Neuronal stem cell (in vitro differentiated cells): ENCODE measurements at regions not wholly inside any gene's neighbourhood (a gene's known extent, or its start where the extent isn't known, plus 50 kb on each side); places are given as distances from the start of the nearest gene placed in this dataset.

Experiments used
- DNase-seq: peaks from one replicate; pipeline ENCODE4 v3.0.0-alpha.2; 2013; ENCODE audit warnings: low spot score
- H2AFZ ChIP-seq: one replicate; pipeline ENCODE4 v1.6.1; 2013; ENCODE audit warnings: mild to moderate bottlenecking, low read length, inconsistent platforms
- H2AK5ac ChIP-seq: 2 replicates; pipeline ENCODE4 v1.6.1; 2013; ENCODE audit warnings: low read depth, mild to moderate bottlenecking, inconsistent platforms, low read length, moderate library complexity, mixed read lengths
- H2BK120ac ChIP-seq: 2 replicates; pipeline ENCODE4 v1.6.1; 2013; ENCODE audit warnings: low read depth, mild to moderate bottlenecking, inconsistent platforms, low read length, moderate library complexity, mixed read lengths
- H2BK12ac ChIP-seq: one replicate; pipeline ENCODE4 v1.6.1; 2013; ENCODE audit warnings: low read length, inconsistent platforms
- H2BK15ac ChIP-seq: 2 replicates; pipeline ENCODE4 v1.6.1; 2013; ENCODE audit warnings: mild to moderate bottlenecking, low read length, inconsistent platforms, mixed read lengths
- H2BK5ac ChIP-seq: one replicate; pipeline ENCODE4 v1.6.1; 2013; ENCODE audit warnings: inconsistent platforms, mild to moderate bottlenecking, low read length, moderate library complexity
- H3K14ac ChIP-seq: one replicate; pipeline ENCODE4 v1.6.1; 2013; ENCODE audit warnings: low read length, inconsistent platforms
- H3K18ac ChIP-seq: 2 replicates; pipeline ENCODE4 v1.6.1; 2013; ENCODE audit warnings: low read length, inconsistent platforms
- H3K23ac ChIP-seq: 2 replicates; pipeline ENCODE4 v1.6.1; 2013; ENCODE audit warnings: low read depth, mild to moderate bottlenecking, mixed read lengths, low read length, inconsistent platforms; ENCODE audit not compliant: poor library complexity
- H3K27ac ChIP-seq: replicated peaks from 3 replicates; pipeline ENCODE4 v1.5.1; 2013; ENCODE audit warnings: low read length, inconsistent platforms
- H3K27me3 ChIP-seq, 3 experiments: 2 replicates each; pipeline ENCODE4 v1.6.1; 2013; ENCODE audit warnings: low read length in 3 of 3, mild to moderate bottlenecking in 2 of 3, inconsistent platforms in 1 of 3, low read depth in 1 of 3, mixed read lengths in 1 of 3, moderate library complexity in 1 of 3; ENCODE audit not compliant: control insufficient read depth in 3 of 3, insufficient read depth in 3 of 3
- H3K36me3 ChIP-seq, 2 donors: replicated peaks in 1 of 2; 2 replicates each; pipeline ENCODE4 v1.6.1; 2013; ENCODE audit warnings: low read length in 2 of 2; ENCODE audit not compliant: control insufficient read depth in 2 of 2, insufficient read depth in 2 of 2
- H3K4ac ChIP-seq: 2 replicates; pipeline ENCODE4 v1.6.1; 2013; ENCODE audit warnings: inconsistent platforms, mild to moderate bottlenecking, low read length, moderate library complexity
- H3K4me1 ChIP-seq, 2 donors: 1 replicate in 1 of 2; 2 replicates in 1 of 2; pipeline ENCODE4 v1.6.1; 2013; ENCODE audit warnings: low read length in 2 of 2, low read depth in 1 of 2; ENCODE audit not compliant: control insufficient read depth in 2 of 2, insufficient read depth in 1 of 2
- H3K4me2 ChIP-seq: one replicate; pipeline ENCODE4 v1.6.1; 2013; ENCODE audit warnings: mild to moderate bottlenecking, low read length, inconsistent platforms; ENCODE audit not compliant: insufficient read depth, poor library complexity, severe bottlenecking
- H3K4me3 ChIP-seq, 2 donors: 2 replicates each; pipeline ENCODE4 v1.5.1; 2013; ENCODE audit warnings: low read length in 2 of 2, mild to moderate bottlenecking in 2 of 2, inconsistent platforms in 1 of 2, moderate library complexity in 1 of 2
- H3K79me1 ChIP-seq: one replicate; pipeline ENCODE4 v1.6.1; 2013; ENCODE audit warnings: low read depth, mild to moderate bottlenecking, inconsistent platforms, low read length, moderate library complexity
- H3K9ac ChIP-seq: one replicate; pipeline ENCODE4 v1.6.1; 2013; ENCODE audit warnings: mild to moderate bottlenecking, low read depth, low read length, inconsistent platforms; ENCODE audit not compliant: poor library complexity
- H3K9me3 ChIP-seq, 2 donors: replicated peaks in 1 of 2; 2 replicates each; pipeline versions ENCODE3 to v1.6.1; 2013; ENCODE audit warnings: low read length in 2 of 2, mild to moderate bottlenecking in 2 of 2, inconsistent platforms in 1 of 2, low read depth in 1 of 2, mixed read lengths in 1 of 2, moderate library complexity in 1 of 2; ENCODE audit not compliant: control insufficient read depth in 2 of 2, insufficient read depth in 1 of 2
- H4K8ac ChIP-seq: one replicate; pipeline ENCODE4 v1.6.1; 2013; ENCODE audit warnings: low read depth, mild to moderate bottlenecking, inconsistent platforms, low read length, moderate library complexity
- H4K91ac ChIP-seq: one replicate; pipeline ENCODE4 v1.6.1; 2013; ENCODE audit warnings: low read length, low read depth, mild to moderate bottlenecking, inconsistent platforms; ENCODE audit not compliant: poor library complexity
- WGBS, 2 donors: extraction: QIAGEN DNeasy Blood & Tissue Kit; methylation state at CpG; one replicate each; pipeline ENCODE4 v1.1.7; 2013; ENCODE audit warnings: missing lambda C conversion rate in 2 of 2, mixed read lengths in 1 of 2; ENCODE audit not compliant: insufficient read length in 2 of 2, insufficient replicate concordance in 1 of 2; ENCODE audit errors: extremely low coverage in 2 of 2; 5-methylcytosine and 5-hydroxymethylcytosine counted together

DNA sequence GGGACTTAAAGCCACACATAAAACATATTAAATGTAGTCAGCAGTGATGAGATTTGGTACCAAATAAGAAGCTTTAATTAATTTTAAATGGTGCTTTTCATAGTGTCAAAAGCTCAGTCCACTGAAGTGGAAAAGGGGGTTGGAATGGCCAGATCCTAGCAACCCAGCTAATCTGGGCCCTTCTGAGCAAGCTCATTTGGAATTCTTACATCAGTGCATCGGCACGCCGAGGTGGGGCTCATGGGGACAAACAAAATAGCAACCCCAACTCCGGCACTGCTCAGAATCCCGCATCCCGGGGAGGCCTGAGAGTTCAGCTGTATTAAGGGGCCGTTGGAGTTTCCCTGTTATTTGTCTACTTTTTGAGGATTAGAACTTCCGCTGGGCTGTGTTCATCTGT lies 526.4 kb downstream of the SOX2 start:
- Histone ChIP-seq H2BK15ac (no peak overlapping the region), H3K4me2 (no peak overlapping the region), H2AFZ (peak overlapping the region; percentile 47), H3K4me1 (peaks cover 20 to 65% of the 10 kb centered on the region in 2 donors), H3K27ac (peak overlapping the region; percentile 97), H3K14ac (no peak overlapping the region), H4K8ac (no peak overlapping the region), H3K9ac (no peak overlapping the region), H3K27me3 (no peaks in the 10 kb centered on the region), H3K36me3 (no peaks in the 10 kb centered on the region), H4K91ac (no peak overlapping the region), H2BK12ac (no peak overlapping the region), H3K4ac (no peak overlapping the region), H2BK5ac (no peak overlapping the region), H3K9me3 (no peaks in the 10 kb centered on the region), H2BK120ac (no peak overlapping the region), H3K23ac (no peak overlapping the region), H3K18ac (no peak overlapping the region), H3K79me1 (no peaks in the 10 kb centered on the region), H3K4me3 (no peak overlapping the region), H2AK5ac (no peak overlapping the region)
- no CpG with 5 or more reads among the region's 8 CpGs for WGBS, 2 donors
- DNase-seq, result peak; percentile 94

DNA sequence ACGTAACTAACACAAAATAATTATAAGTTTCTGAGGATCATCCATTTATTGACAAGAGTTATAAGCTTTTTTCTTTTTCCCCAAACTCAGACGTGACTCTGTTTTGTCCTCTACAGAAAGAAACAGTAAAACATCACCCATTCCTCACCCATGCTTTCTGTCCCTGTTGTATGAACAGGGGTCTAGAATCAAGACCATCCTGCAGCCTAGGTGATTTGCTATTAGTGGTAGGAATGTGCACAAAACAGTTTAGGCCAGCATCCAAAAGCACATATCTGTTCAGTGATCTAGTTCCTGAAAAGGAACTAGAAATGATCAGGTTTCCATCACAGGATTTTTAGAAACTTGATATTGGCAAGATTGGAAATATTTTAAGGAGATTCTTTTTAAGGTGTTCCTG lies 527.6 kb downstream of the SOX2 start:
- Histone ChIP-seq H3K36me3 (no peaks in the 10 kb centered on the region), H3K27ac (peak overlapping the region; percentile 38), H2BK12ac (no peak overlapping the region), H3K4me1 (peaks cover 22 to 74% of the 10 kb centered on the region in 2 donors), H3K4me3 (no peak overlapping the region), H2AFZ (no peak overlapping the region), H2BK15ac (no peak overlapping the region), H2BK5ac (no peak overlapping the region), H3K9me3 (no peaks in the 10 kb centered on the region), H3K27me3 (no peaks in the 10 kb centered on the region), H3K23ac (no peak overlapping the region), H3K14ac (no peak overlapping the region), H2AK5ac (no peak overlapping the region), H3K18ac (no peak overlapping the region), H3K4ac (no peak overlapping the region), H4K8ac (no peak overlapping the region), H4K91ac (no peak overlapping the region), H3K9ac (no peak overlapping the region), H3K4me2 (no peak overlapping the region), H3K79me1 (no peaks in the 10 kb centered on the region), H2BK120ac (no peak overlapping the region)
- DNase-seq, result no peak
- no CpG with 5 or more reads among the region's 2 CpGs for WGBS, 2 donors

DNA sequence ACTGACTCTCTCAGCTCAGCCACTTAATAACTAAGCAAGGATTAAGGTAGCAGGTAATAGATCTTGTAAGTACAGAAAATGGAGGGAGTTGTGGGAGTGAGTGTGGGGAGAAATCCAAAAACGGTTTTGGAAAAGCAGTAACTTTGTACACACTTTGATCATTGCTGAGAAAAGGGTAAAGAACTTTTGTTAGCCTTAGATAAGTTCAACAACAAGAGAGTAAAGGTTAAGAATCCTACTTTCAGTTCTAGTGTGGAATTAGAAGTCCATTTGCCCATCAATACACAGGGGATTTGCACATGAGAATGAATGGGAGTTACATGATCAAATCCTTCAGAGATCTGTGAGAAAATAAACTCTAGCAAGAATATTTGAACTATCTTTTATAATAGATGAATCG lies 528.7 kb downstream of the SOX2 start:
- H4K8ac ChIP-seq, result no peak overlapping the region
- no peak overlapping the region for H3K27ac ChIP-seq
- no peak overlapping the region for H2BK120ac ChIP-seq
- no peak overlapping the region for H3K14ac ChIP-seq
- H3K4ac ChIP-seq, result no peak overlapping the region
- H2BK12ac ChIP-seq, result no peak overlapping the region
- H3K4me3 ChIP-seq, result no peak overlapping the region
- H2BK5ac ChIP-seq, result no peak overlapping the region
- no peak overlapping the region for H3K23ac ChIP-seq
- H3K79me1 ChIP-seq, result no peaks in the 10 kb centered on the region
- no peaks in the 10 kb centered on the region for H3K9me3 ChIP-seq
- H3K4me2 ChIP-seq, result no peak overlapping the region
- no peak for DNase-seq
- H2AK5ac ChIP-seq, result no peak overlapping the region
- peaks cover 23 to 70% of the 10 kb centered on the region in 2 donors for H3K4me1 ChIP-seq
- H3K27me3 ChIP-seq, result no peaks in the 10 kb centered on the region
- H2BK15ac ChIP-seq, result no peak overlapping the region
- no peak overlapping the region for H2AFZ ChIP-seq
- no peak overlapping the region for H3K9ac ChIP-seq
- WGBS, 2 donors, result no CpG with 5 or more reads among the region's 2 CpGs
- no peak overlapping the region for H3K18ac ChIP-seq
- no peak overlapping the region for H4K91ac ChIP-seq
- H3K36me3 ChIP-seq, result peaks cover 0 to 2% of the 10 kb centered on the region in 2 donors

DNA sequence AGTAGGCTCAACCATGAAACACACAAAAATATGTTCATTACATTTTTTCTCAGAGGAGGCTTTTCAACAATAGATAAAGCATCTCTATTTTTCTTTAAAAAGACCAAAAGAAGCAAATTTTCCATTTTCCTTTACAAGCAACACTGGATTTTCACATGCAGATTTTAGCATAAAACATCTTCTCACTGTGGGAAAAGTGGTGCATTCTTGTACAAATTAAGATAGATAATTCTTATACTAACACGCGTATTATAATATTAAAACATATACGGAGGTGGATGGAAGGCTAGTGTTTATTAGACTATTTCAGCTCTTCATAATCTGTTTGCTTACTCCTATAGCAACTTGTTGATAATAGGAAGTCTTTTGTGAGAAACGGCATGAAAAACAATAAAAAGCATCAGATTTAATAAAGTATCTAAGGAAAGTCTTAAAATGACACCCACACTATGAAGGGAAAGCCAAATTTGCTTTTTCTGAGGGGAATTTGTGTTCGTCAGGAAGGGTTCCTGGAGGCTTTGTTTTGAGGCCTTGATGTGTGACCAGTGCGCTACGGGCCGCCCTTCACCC lies 529.6 kb downstream of the SOX2 start:
- Histone ChIP-seq H3K9ac (no peak overlapping the region), H4K91ac (no peak overlapping the region), H3K27ac (no peak overlapping the region), H3K18ac (no peak overlapping the region), H3K27me3 (no peaks in the 10 kb centered on the region), H3K14ac (no peak overlapping the region), H3K9me3 (no peaks in the 10 kb centered on the region), H3K36me3 (peaks cover 0 to 2% of the 10 kb centered on the region in 2 donors), H2BK120ac (no peak overlapping the region), H3K4me3 (no peak overlapping the region), H2BK5ac (no peak overlapping the region), H2BK12ac (no peak overlapping the region), H3K23ac (no peak overlapping the region), H3K4me2 (no peak overlapping the region), H3K79me1 (no peaks in the 10 kb centered on the region), H4K8ac (no peak overlapping the region), H2AK5ac (no peak overlapping the region), H3K4ac (no peak overlapping the region), H2AFZ (no peak overlapping the region), H2BK15ac (no peak overlapping the region), H3K4me1 (peaks cover 21 to 67% of the 10 kb centered on the region in 2 donors)
- DNase-seq, result no peak
- WGBS, 2 donors, result no CpG with 5 or more reads among the region's 8 CpGs
